ENCODE measurements at regions not wholly inside any gene's neighbourhood (a gene's known extent, or its start where the extent isn't known, plus 50 kb on each side); places are given as distances from the start of the nearest gene placed in this dataset.

DNA sequence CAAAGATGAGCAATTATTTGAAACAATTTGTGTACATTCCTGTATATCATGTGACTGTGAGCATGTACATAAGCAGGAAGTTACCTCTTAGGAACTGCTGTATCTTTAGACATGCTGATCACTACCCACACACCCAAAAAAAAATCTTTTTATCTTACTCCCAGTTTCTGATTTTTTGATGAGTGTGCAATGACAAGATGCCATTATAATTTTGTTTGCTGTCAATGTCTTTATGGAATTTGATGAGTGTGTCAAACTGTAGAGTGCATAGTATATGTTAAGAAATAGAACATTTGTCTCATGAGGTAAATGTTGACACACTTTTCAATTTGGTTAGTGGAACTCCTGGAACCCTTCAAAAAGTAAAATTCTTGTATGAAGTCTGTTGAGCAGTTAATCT, 84.0 kb upstream of the TMEFF2 start:
- Histone ChIP-seq H3K4me1 (ENCODE audit: control insufficient read depth in 1 of 2, insufficient read depth in 2 of 2, low read length in 2 of 2) (no peaks in the 10 kb centered on the region), H3K9ac (ENCODE audit: low read depth in 1 of 2, low read length in 2 of 2) (no peak overlapping the region), H3K4me3 (ENCODE audit: low read depth in 1 of 2, low read length in 2 of 2) (no peak overlapping the region), H3K27ac (ENCODE audit: low read depth, low read length) (no peak overlapping the region), H3K27me3 (ENCODE audit: control insufficient read depth in 1 of 2, insufficient read depth in 2 of 2, low read length in 2 of 2) (no peaks in the 10 kb centered on the region), H3K9me3 (ENCODE audit: control insufficient read depth in 1 of 2, low read length in 2 of 2) (no peaks in the 10 kb centered on the region), H3K36me3 (ENCODE audit: control insufficient read depth in 1 of 2, insufficient read depth in 2 of 2, low read length in 2 of 2) (no peaks in the 10 kb centered on the region)

- Histone ChIP-seq H3K4me1 (ENCODE audit: control insufficient read depth in 1 of 2, insufficient read depth in 2 of 2, low read length in 2 of 2) (no peaks in the 10 kb centered on the region), H3K27me3 (ENCODE audit: control insufficient read depth in 1 of 2, insufficient read depth in 2 of 2, low read length in 2 of 2) (no peaks in the 10 kb centered on the region), H3K4me3 (ENCODE audit: low read depth in 1 of 2, low read length in 2 of 2) (no peak overlapping the region), H3K36me3 (ENCODE audit: control insufficient read depth in 1 of 2, insufficient read depth in 2 of 2, low read length in 2 of 2) (no peaks in the 10 kb centered on the region), H3K9me3 (ENCODE audit: control insufficient read depth in 1 of 2, low read length in 2 of 2) (no peaks in the 10 kb centered on the region), H3K27ac (ENCODE audit: low read depth, low read length) (no peak overlapping the region), H3K9ac (ENCODE audit: low read depth in 1 of 2, low read length in 2 of 2) (no peak overlapping the region)
Observed at GRCh38 chr2:192277494-192278109, 82.9 kb upstream of the TMEFF2 start.

DNA sequence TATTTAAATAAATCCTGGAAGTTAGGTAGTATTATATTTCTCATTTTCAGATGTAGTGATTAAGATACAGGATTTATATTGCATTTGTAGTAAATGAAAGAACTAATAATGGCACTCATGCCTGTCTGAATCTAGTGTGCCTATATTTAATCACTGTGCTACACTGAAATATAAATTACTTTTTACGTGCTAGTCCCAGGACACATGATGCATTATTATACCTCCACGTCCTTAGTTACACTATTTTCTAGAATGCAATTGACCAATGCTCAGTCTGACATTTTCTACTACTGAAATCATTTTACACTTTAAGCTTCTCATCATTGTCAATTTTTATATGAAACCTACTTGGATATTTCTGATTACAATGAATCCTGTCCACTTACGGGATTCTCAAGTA, 80.9 kb upstream of the TMEFF2 start:
- no peak overlapping the region for H3K9ac ChIP-seq (ENCODE audit: low read depth in 1 of 2, low read length in 2 of 2)
- no peaks in the 10 kb centered on the region for H3K27me3 ChIP-seq (ENCODE audit: control insufficient read depth in 1 of 2, insufficient read depth in 2 of 2, low read length in 2 of 2)
- H3K4me1 ChIP-seq (ENCODE audit: control insufficient read depth in 1 of 2, insufficient read depth in 2 of 2, low read length in 2 of 2) = no peaks in the 10 kb centered on the region
- H3K9me3 ChIP-seq (ENCODE audit: control insufficient read depth in 1 of 2, low read length in 2 of 2) = no peaks in the 10 kb centered on the region
- H3K36me3 ChIP-seq (ENCODE audit: control insufficient read depth in 1 of 2, insufficient read depth in 2 of 2, low read length in 2 of 2) = no peaks in the 10 kb centered on the region
- no peak overlapping the region for H3K27ac ChIP-seq (ENCODE audit: low read depth, low read length)
- H3K4me3 ChIP-seq (ENCODE audit: low read depth in 1 of 2, low read length in 2 of 2) = no peak overlapping the region

DNA sequence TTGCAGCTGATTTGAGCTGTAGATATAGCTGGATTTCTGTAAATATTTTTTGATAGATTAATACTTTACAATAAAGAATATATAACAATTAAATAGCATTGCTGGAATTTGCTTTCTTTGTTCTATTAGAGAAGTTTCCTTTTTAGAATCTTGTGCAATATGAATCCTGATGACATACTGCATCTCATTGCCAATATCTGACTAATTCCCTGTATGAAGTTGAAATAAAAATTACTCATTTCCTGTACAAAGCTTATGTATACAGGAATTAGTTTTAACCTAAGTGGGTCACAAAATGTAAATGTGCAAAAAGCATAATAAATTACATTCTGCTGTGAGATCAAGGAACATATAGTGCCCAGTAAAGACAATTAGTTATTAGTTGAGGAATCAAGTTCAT, 72.8 kb upstream of the TMEFF2 start:
- Histone ChIP-seq H3K9me3 (ENCODE audit: control insufficient read depth in 1 of 2, low read length in 2 of 2) (no peaks in the 10 kb centered on the region), H3K9ac (ENCODE audit: low read depth in 1 of 2, low read length in 2 of 2) (no peak overlapping the region), H3K4me1 (ENCODE audit: control insufficient read depth in 1 of 2, insufficient read depth in 2 of 2, low read length in 2 of 2) (no peaks in the 10 kb centered on the region), H3K27ac (ENCODE audit: low read depth, low read length) (no peak overlapping the region), H3K27me3 (ENCODE audit: control insufficient read depth in 1 of 2, insufficient read depth in 2 of 2, low read length in 2 of 2) (no peaks in the 10 kb centered on the region), H3K36me3 (ENCODE audit: control insufficient read depth in 1 of 2, insufficient read depth in 2 of 2, low read length in 2 of 2) (no peaks in the 10 kb centered on the region), H3K4me3 (ENCODE audit: low read depth in 1 of 2, low read length in 2 of 2) (no peak overlapping the region)

- Histone ChIP-seq H3K27me3 (ENCODE audit: control insufficient read depth in 1 of 2, insufficient read depth in 2 of 2, low read length in 2 of 2) (no peaks in the 10 kb centered on the region), H3K27ac (ENCODE audit: low read depth, low read length) (no peak overlapping the region), H3K9ac (ENCODE audit: low read depth in 1 of 2, low read length in 2 of 2) (no peak overlapping the region), H3K36me3 (ENCODE audit: control insufficient read depth in 1 of 2, insufficient read depth in 2 of 2, low read length in 2 of 2) (no peaks in the 10 kb centered on the region), H3K4me1 (ENCODE audit: control insufficient read depth in 1 of 2, insufficient read depth in 2 of 2, low read length in 2 of 2) (no peaks in the 10 kb centered on the region), H3K4me3 (ENCODE audit: low read depth in 1 of 2, low read length in 2 of 2) (no peak overlapping the region), H3K9me3 (ENCODE audit: control insufficient read depth in 1 of 2, low read length in 2 of 2) (no peaks in the 10 kb centered on the region)
Observed at GRCh38 chr2:192265751-192266150, 71.0 kb upstream of the TMEFF2 start.

- H3K4me3 ChIP-seq (ENCODE audit: low read depth in 1 of 2, low read length in 2 of 2) = no peak overlapping the region
- H3K27ac ChIP-seq (ENCODE audit: low read depth, low read length) = no peak overlapping the region
- no peaks in the 10 kb centered on the region for H3K36me3 ChIP-seq (ENCODE audit: control insufficient read depth in 1 of 2, insufficient read depth in 2 of 2, low read length in 2 of 2)
- no peaks in the 10 kb centered on the region for H3K9me3 ChIP-seq (ENCODE audit: control insufficient read depth in 1 of 2, low read length in 2 of 2)
- H3K9ac ChIP-seq (ENCODE audit: low read depth in 1 of 2, low read length in 2 of 2) = no peak overlapping the region
- no peaks in the 10 kb centered on the region for H3K27me3 ChIP-seq (ENCODE audit: control insufficient read depth in 1 of 2, insufficient read depth in 2 of 2, low read length in 2 of 2)
- no peaks in the 10 kb centered on the region for H3K4me1 ChIP-seq (ENCODE audit: control insufficient read depth in 1 of 2, insufficient read depth in 2 of 2, low read length in 2 of 2)
Observed at GRCh38 chr2:192254444-192254843, 59.7 kb upstream of the TMEFF2 start.

- no peak overlapping the region for H3K27ac ChIP-seq (ENCODE audit: low read depth, low read length)
- no peak overlapping the region for H3K4me3 ChIP-seq (ENCODE audit: low read depth in 1 of 2, low read length in 2 of 2)
- no peaks in the 10 kb centered on the region for H3K9me3 ChIP-seq (ENCODE audit: control insufficient read depth in 1 of 2, low read length in 2 of 2)
- no peaks in the 10 kb centered on the region for H3K27me3 ChIP-seq (ENCODE audit: control insufficient read depth in 1 of 2, insufficient read depth in 2 of 2, low read length in 2 of 2)
- H3K9ac ChIP-seq (ENCODE audit: low read depth in 1 of 2, low read length in 2 of 2) = no peak overlapping the region
- no peaks in the 10 kb centered on the region for H3K36me3 ChIP-seq (ENCODE audit: control insufficient read depth in 1 of 2, insufficient read depth in 2 of 2, low read length in 2 of 2)
- H3K4me1 ChIP-seq (ENCODE audit: control insufficient read depth in 1 of 2, insufficient read depth in 2 of 2, low read length in 2 of 2) = no peaks in the 10 kb centered on the region
Observed at GRCh38 chr2:192253692-192254091, 59.0 kb upstream of the TMEFF2 start.

DNA sequence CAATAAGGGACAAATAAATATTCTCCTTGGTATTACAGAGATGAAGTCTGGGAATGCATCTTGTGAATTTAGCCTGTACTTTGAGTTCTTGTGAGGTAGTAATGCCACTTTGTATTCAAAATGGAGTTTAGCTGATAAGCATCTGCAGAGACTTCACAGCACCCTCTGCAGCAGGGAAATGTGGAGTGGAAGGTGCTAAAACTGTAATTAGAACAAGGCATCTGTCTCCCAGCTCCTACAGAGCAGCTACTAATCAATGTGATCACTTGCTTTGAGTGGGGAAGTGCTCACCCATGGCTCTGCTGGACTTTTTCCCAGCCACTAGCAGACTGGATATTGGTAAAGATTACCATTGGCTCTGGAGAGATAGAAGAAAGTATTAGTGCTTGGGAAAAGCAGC, 56.2 kb upstream of the TMEFF2 start:
- Histone ChIP-seq H3K4me1 (ENCODE audit: control insufficient read depth in 1 of 2, insufficient read depth in 2 of 2, low read length in 2 of 2) (no peaks in the 10 kb centered on the region), H3K36me3 (ENCODE audit: control insufficient read depth in 1 of 2, insufficient read depth in 2 of 2, low read length in 2 of 2) (no peaks in the 10 kb centered on the region), H3K9me3 (ENCODE audit: control insufficient read depth in 1 of 2, low read length in 2 of 2) (no peaks in the 10 kb centered on the region), H3K27ac (ENCODE audit: low read depth, low read length) (no peak overlapping the region), H3K4me3 (ENCODE audit: low read depth in 1 of 2, low read length in 2 of 2) (no peak overlapping the region), H3K9ac (ENCODE audit: low read depth in 1 of 2, low read length in 2 of 2) (no peak overlapping the region), H3K27me3 (ENCODE audit: control insufficient read depth in 1 of 2, insufficient read depth in 2 of 2, low read length in 2 of 2) (no peaks in the 10 kb centered on the region)

DNA sequence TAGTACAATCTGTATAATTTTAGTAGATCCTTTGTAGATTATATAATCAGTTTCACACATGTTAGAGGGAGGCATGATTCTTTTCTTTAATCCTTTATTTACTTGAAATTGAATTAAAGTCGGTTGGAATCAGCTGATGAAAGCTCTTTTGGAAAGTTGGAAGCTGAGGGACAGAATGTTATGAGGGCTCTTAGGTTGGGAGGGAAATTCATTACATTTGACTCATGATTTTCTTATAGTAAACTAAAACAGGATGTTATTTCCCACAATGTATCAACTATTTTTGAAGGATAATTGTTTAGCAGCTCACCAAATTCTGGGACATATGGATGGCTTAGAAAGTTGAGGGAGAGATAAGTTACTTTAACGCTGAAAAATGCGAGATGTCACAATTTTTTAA, 52.7 kb upstream of the TMEFF2 start:
- Histone ChIP-seq H3K36me3 (ENCODE audit: control insufficient read depth in 1 of 2, insufficient read depth in 2 of 2, low read length in 2 of 2) (no peaks in the 10 kb centered on the region), H3K9ac (ENCODE audit: low read depth in 1 of 2, low read length in 2 of 2) (no peak overlapping the region), H3K4me1 (ENCODE audit: control insufficient read depth in 1 of 2, insufficient read depth in 2 of 2, low read length in 2 of 2) (no peaks in the 10 kb centered on the region), H3K27ac (ENCODE audit: low read depth, low read length) (no peak overlapping the region), H3K9me3 (ENCODE audit: control insufficient read depth in 1 of 2, low read length in 2 of 2) (no peaks in the 10 kb centered on the region), H3K27me3 (ENCODE audit: control insufficient read depth in 1 of 2, insufficient read depth in 2 of 2, low read length in 2 of 2) (no peaks in the 10 kb centered on the region), H3K4me3 (ENCODE audit: low read depth in 1 of 2, low read length in 2 of 2) (no peak overlapping the region)

DNA sequence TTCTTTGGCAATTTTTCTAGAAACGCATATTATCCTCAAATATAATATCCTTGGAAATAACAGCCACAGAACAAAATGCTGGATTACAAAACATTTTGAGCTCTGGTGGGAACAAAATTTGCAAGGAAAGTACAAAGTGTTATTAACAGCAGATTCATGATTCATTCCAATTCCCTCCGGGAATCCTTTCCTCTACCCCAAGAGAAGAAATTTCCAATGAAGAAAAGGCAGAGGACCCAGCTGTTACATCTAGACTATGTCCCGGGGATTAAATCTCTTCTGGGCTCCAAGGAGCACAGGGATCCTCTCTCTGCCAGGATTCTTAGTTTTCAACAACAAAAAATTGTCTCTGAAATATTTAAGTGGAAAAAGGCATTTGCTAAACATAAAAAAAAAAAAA, 51.6 kb upstream of the TMEFF2 start:
- no peaks in the 10 kb centered on the region for H3K36me3 ChIP-seq (ENCODE audit: control insufficient read depth in 1 of 2, insufficient read depth in 2 of 2, low read length in 2 of 2)
- no peak overlapping the region for H3K9ac ChIP-seq (ENCODE audit: low read depth in 1 of 2, low read length in 2 of 2)
- H3K27me3 ChIP-seq (ENCODE audit: control insufficient read depth in 1 of 2, insufficient read depth in 2 of 2, low read length in 2 of 2) = no peaks in the 10 kb centered on the region
- H3K27ac ChIP-seq (ENCODE audit: low read depth, low read length) = no peak overlapping the region
- H3K9me3 ChIP-seq (ENCODE audit: control insufficient read depth in 1 of 2, low read length in 2 of 2) = no peaks in the 10 kb centered on the region
- H3K4me1 ChIP-seq (ENCODE audit: control insufficient read depth in 1 of 2, insufficient read depth in 2 of 2, low read length in 2 of 2) = no peaks in the 10 kb centered on the region
- no peak overlapping the region for H3K4me3 ChIP-seq (ENCODE audit: low read depth in 1 of 2, low read length in 2 of 2)

DNA sequence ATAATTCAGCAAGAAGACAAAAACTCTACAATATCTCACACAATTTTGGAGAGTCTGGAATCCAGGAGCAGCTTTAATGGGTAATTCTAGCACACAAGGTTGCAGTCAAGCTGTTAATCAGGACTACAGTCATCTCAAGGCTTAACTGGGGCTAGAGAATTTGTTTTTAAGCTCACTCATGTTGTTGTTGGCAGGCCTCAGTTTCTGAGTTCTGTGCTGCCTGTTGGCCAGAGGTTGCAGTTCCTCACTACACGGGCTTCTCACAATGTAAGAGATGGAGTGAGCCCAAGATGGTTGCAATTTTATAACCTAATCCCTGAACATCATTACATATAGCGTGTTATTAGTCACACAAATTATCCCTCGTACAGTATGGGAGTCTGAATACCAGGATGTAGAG, 50.6 kb upstream of the TMEFF2 start:
- Histone ChIP-seq H3K27ac (ENCODE audit: low read depth, low read length) (no peak overlapping the region), H3K9ac (ENCODE audit: low read depth in 1 of 2, low read length in 2 of 2) (no peak overlapping the region), H3K9me3 (ENCODE audit: control insufficient read depth in 1 of 2, low read length in 2 of 2) (no peaks in the 10 kb centered on the region), H3K4me1 (ENCODE audit: control insufficient read depth in 1 of 2, insufficient read depth in 2 of 2, low read length in 2 of 2) (no peaks in the 10 kb centered on the region), H3K36me3 (ENCODE audit: control insufficient read depth in 1 of 2, insufficient read depth in 2 of 2, low read length in 2 of 2) (no peaks in the 10 kb centered on the region), H3K4me3 (ENCODE audit: low read depth in 1 of 2, low read length in 2 of 2) (no peak overlapping the region), H3K27me3 (ENCODE audit: control insufficient read depth in 1 of 2, insufficient read depth in 2 of 2, low read length in 2 of 2) (no peaks in the 10 kb centered on the region)

Data from duodenal mucosa (tissue), 2 donors.